HUES6 (cell line): ENCODE measurements at regions not wholly inside any gene's neighbourhood (a gene's known extent, or its start where the extent isn't known, plus 50 kb on each side); places are given as distances from the start of the nearest gene placed in this dataset.
"Not testable (repeated sequence)": the region's sequence is repeated elsewhere in the genome, so short reads cannot be mapped to it uniquely, and the experiment has no call there.

Experiments used
- H3K27ac ChIP-seq: 2 replicates; pipeline ENCODE4 v1.7.0; 2013; ENCODE audit warnings: low read depth, mild to moderate bottlenecking, low read length, inconsistent platforms
- H3K27me3 ChIP-seq: 2 replicates; pipeline ENCODE4 v1.6.1; 2013; ENCODE audit warnings: low read length; ENCODE audit not compliant: control insufficient read depth, insufficient read depth
- H3K36me3 ChIP-seq: 2 replicates; pipeline ENCODE4 v1.6.1; 2013; ENCODE audit warnings: low read length; ENCODE audit not compliant: control insufficient read depth, insufficient read depth
- H3K4me1 ChIP-seq: 2 replicates; pipeline ENCODE4 v1.6.1; 2013; ENCODE audit warnings: low read length; ENCODE audit not compliant: control insufficient read depth, insufficient read depth
- H3K4me3 ChIP-seq: 2 replicates; pipeline ENCODE4 v1.5.1; 2013; ENCODE audit warnings: low read depth, low read length
- H3K9ac ChIP-seq: one replicate; pipeline ENCODE4 v1.6.1; 2013; ENCODE audit warnings: mild to moderate bottlenecking, low read length
- H3K9me3 ChIP-seq: 2 replicates; pipeline ENCODE4 v1.6.1; 2013; ENCODE audit warnings: low read depth, low read length; ENCODE audit not compliant: control insufficient read depth, insufficient read depth

DNA sequence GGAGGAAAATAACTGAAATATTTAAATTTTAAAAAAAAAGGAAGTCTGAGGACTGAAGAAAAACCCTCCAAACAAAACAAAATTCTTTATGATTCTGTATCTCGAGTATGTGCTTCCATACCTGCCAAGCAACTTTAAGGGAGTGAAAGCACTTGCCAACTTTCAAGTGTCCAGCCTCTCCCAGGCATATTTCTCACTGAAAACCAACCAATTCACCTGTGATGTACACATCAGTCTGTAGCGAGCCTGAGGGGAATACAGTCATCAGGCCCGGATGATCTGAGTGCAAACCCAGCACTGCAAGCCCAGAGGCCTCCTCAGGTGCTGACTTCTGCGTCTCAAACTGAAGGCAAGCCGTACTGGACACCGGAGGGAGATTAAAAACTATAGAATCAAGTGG, 164.8 kb upstream of the NT5E start:
- no peaks in the 10 kb centered on the region for H3K27me3 ChIP-seq
- H3K9ac ChIP-seq, result no peak overlapping the region
- H3K9me3 ChIP-seq, result 0 out of 2 replicates have a peak, but pooled peaks cover 4% of the 10 kb centered on the region
- no peaks in the 10 kb centered on the region for H3K4me1 ChIP-seq
- no peak overlapping the region for H3K4me3 ChIP-seq
- H3K36me3 ChIP-seq, result no peaks in the 10 kb centered on the region
- H3K27ac ChIP-seq, result no peak overlapping the region

GRCh38 chr6:85283436-85283835, 166.4 kb upstream of the NT5E start:
- Histone ChIP-seq H3K9me3 (0 out of 2 replicates have a peak, but pooled peaks cover under 1% of the 10 kb centered on the region), H3K4me1 (no peaks in the 10 kb centered on the region), H3K9ac (no peak overlapping the region), H3K27ac (no peak overlapping the region), H3K27me3 (no peaks in the 10 kb centered on the region), H3K4me3 (no peak overlapping the region), H3K36me3 (no peaks in the 10 kb centered on the region)

GRCh38 chr6:85278466-85279035, 171.3 kb upstream of the NT5E start:
- Histone ChIP-seq H3K9ac (no peak overlapping the region), H3K4me3 (no peak overlapping the region), H3K9me3 (no peaks in the 10 kb centered on the region; the same call in 1 of the 2 replicates), H3K4me1 (no peaks in the 10 kb centered on the region), H3K36me3 (no peaks in the 10 kb centered on the region), H3K27me3 (no peaks in the 10 kb centered on the region), H3K27ac (no peak overlapping the region)

DNA sequence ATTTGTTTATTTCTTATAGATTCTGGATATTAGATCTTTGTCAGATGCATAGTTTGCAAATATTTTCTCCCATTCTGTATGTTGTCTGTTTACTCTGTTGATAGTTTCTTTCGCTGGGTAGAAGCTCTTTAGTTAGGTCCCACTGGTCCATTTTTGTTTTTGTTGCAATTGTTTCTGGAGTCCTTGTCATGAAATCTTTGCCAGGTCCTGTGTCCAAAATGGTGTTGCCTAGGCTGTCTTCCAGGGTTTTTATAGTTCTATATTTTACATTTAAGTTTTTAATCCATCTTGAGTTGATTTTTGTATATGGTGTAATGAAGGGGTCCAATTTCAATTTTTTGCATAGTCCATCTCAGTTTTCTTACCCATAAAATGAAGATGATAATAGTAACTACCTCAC, 173.9 kb upstream of the NT5E start:
- not testable (repeated sequence) for H3K4me3 ChIP-seq, H3K9me3 ChIP-seq, H3K27ac ChIP-seq, H3K9ac ChIP-seq, H3K4me1 ChIP-seq, H3K27me3 ChIP-seq, H3K36me3 ChIP-seq

DNA sequence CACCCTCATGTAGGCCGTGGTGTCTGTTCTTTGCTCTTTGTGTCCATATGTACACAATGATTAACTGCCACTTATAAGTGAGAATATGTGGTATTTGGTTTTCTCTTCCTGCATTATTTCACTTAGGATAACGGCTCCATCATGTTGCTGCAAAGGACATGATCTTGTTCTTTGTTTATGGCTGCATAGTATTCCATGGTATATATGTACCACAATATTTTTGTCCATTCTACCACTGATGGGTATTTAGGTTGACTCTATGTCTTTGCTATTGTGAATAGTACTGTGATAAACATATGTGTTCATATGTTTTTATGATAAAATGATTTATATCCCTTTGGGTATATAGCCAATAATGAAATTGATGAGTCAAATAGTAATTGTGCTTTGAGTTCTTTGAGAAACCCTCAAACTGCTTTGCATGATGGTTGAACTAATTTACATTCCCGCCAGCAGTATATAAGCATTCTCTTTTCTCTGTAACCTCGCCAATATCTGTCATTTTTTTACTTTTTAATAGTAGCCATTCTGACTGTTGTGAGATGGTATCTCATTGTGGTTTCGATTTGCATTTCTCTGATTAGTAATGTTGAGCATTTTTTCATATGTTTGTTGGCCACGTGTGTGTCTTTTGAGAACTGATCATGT, 174.4 kb upstream of the NT5E start:
- no peaks in the 10 kb centered on the region for H3K36me3 ChIP-seq
- H3K4me3 ChIP-seq, result no peak overlapping the region
- H3K4me1 ChIP-seq, result no peaks in the 10 kb centered on the region
- no peaks in the 10 kb centered on the region; the same call in 1 of the 2 replicates for H3K9me3 ChIP-seq
- H3K27me3 ChIP-seq, result no peaks in the 10 kb centered on the region
- no peak overlapping the region for H3K9ac ChIP-seq
- H3K27ac ChIP-seq, result no peak overlapping the region

DNA sequence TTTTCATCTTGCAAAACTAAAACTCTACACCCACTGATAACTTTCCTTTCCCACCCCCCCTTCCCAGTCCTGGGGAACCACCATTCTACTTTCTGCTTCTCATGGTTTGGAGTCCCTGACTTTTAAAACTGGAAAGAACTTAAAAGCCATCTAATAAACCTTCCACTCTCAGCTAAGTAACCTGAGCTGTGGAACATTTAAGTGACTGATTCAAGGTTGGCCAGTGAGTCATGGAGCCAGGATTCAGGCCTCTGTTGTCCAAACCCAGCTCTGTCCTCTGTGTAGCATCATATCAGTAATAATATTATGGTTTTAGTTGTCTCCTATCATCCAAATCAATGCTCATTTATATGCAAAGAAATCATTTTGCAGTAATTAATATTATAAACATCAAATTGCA, 176.0 kb upstream of the NT5E start:
- no peak overlapping the region for H3K4me3 ChIP-seq
- no peaks in the 10 kb centered on the region; the same call in 1 of the 2 replicates for H3K9me3 ChIP-seq
- H3K36me3 ChIP-seq, result no peaks in the 10 kb centered on the region
- no peak overlapping the region for H3K9ac ChIP-seq
- H3K27ac ChIP-seq, result no peak overlapping the region
- no peaks in the 10 kb centered on the region for H3K27me3 ChIP-seq
- no peaks in the 10 kb centered on the region for H3K4me1 ChIP-seq

GRCh38 chr6:85273046-85273445, 176.8 kb upstream of the NT5E start:
- H3K27ac ChIP-seq, result no peak overlapping the region
- H3K9me3 ChIP-seq, result no peaks in the 10 kb centered on the region; the same call in 1 of the 2 replicates
- no peak overlapping the region for H3K9ac ChIP-seq
- H3K4me3 ChIP-seq, result no peak overlapping the region
- H3K36me3 ChIP-seq, result no peaks in the 10 kb centered on the region
- H3K27me3 ChIP-seq, result no peaks in the 10 kb centered on the region
- H3K4me1 ChIP-seq, result no peaks in the 10 kb centered on the region

DNA sequence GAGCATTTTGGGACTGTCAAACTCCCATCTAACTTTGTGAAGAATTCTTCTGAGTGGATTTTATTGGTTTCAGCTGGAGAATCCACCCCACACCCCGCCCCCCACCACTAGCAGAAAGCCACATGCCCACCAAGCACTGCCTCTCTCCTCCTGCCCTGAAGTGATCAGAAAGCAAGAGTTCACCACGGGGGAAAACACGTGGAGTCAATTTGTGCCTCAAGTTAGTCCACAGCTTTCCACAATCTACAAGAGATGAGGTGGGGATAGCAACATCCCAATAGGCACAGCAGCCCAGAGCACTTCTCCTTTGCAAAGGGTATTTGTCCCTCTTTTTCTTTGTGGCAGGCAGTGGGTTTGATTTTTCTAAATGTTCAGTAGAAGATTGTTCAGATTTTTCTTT, 177.3 kb upstream of the NT5E start:
- Histone ChIP-seq H3K27me3 (no peaks in the 10 kb centered on the region), H3K9ac (no peak overlapping the region), H3K4me3 (no peak overlapping the region), H3K4me1 (no peaks in the 10 kb centered on the region), H3K27ac (no peak overlapping the region), H3K9me3 (no peaks in the 10 kb centered on the region; the same call in 1 of the 2 replicates), H3K36me3 (no peaks in the 10 kb centered on the region)

- Histone ChIP-seq H3K9me3 (peaks cover 10% of the 10 kb centered on the region), H3K4me1 (no peaks in the 10 kb centered on the region), H3K9ac (no peak overlapping the region), H3K27me3 (no peaks in the 10 kb centered on the region), H3K36me3 (no peaks in the 10 kb centered on the region), H3K27ac (no peak overlapping the region), H3K4me3 (no peak overlapping the region)
Measured at GRCh38 chr6:85262621-85263020, 187.3 kb upstream of the NT5E start.

GRCh38 chr6:85261271-85261670, 188.6 kb upstream of the NT5E start:
- H3K36me3 ChIP-seq, result no peaks in the 10 kb centered on the region
- H3K27me3 ChIP-seq, result no peaks in the 10 kb centered on the region
- no peak overlapping the region for H3K4me3 ChIP-seq
- no peaks in the 10 kb centered on the region for H3K4me1 ChIP-seq
- no peak overlapping the region for H3K9ac ChIP-seq
- H3K9me3 ChIP-seq, result peaks cover 6% of the 10 kb centered on the region; the same call in 1 of the 2 replicates
- no peak overlapping the region for H3K27ac ChIP-seq

DNA sequence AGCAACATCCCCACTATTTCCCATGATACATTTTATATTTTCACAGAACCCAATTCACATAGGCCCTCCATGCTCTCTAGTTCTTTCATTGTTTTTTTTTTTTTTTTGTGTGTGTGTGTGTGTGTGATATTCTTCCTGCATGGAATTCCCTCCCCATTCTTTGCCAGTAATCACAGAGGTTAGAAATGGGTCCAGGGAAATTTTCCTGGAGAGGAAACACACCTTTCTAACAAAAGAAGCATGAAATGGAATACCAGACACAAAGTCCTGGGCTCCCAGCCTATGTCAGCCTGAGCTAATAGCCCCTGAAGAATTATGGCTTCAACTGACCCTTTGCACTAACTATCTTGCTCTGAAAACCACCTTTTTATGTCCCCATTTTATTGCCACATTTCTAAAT, 194.2 kb upstream of the NT5E start:
- Histone ChIP-seq H3K9me3 (0 out of 2 replicates have a peak, but pooled peaks cover 3% of the 10 kb centered on the region), H3K9ac (no peak overlapping the region), H3K4me1 (no peaks in the 10 kb centered on the region), H3K36me3 (no peaks in the 10 kb centered on the region), H3K27ac (no peak overlapping the region), H3K27me3 (no peaks in the 10 kb centered on the region), H3K4me3 (no peak overlapping the region)
